Stimulated activated CD4-positive, alpha-beta T cell treated with anti-CD3 and anti-CD28 coated beads, Interleukin-15, amount 100 ng/mL, for 48 hours (primary cell): ENCODE measurements at regions not wholly inside any gene's neighbourhood (a gene's known extent, or its start where the extent isn't known, plus 50 kb on each side); places are given as distances from the start of the nearest gene placed in this dataset.
"Not testable (repeated sequence)": the region's sequence is repeated elsewhere in the genome, so short reads cannot be mapped to it uniquely, and the experiment has no call there.

Experiments
- DNase-seq, 2 donors: peaks; one replicate each; pipeline ENCODE4 v3.0.0-alpha.2; 2020; ENCODE audit warnings: low read depth in 2 of 2

DNA sequence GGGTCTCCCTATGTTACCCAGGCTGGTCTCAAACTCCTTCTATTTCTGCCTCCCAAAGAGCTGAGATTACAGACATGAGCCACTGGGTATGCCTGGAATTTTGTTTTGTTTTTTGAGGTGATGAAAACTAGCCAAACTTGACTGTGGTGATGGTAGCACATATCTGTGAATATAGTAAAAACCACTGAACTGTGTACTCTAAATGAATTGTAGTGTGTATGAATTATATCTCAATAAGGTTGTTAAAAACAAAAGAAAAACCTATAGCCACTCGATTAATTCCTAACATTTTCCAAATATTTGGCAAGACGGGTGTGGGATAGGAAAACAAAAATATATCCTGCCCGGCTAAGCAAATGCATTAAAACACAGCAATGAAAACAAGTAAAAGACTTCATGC is 1302.3 kb upstream of the CHAC2 start:
- DNase-seq, result no peak

GRCh38 chr2:52463457-52463856 is 1304.1 kb upstream of the CHAC2 start:
- DNase-seq, result no peak

- no peak for DNase-seq
Measured at GRCh38 chr2:52456561-52457377, 1310.8 kb upstream of the CHAC2 start.

DNA sequence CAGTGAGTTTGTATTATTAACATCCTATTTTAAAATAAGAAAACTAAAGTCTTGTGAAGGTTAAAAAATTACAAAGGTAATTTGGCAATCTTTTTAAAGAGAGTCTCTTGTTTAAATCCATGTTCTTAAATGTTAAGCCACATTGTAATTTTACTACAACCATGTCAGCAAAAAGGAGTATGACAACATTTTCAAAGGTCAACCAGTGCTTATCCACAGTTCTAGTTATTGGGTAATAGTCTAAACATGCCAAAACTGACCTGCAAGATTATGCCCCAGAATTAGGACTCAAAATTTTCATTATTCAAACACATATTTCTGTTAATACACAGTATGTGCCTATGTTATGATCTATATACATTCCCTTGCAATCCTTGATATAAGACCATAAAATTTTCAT is 1312.6 kb upstream of the CHAC2 start:
- no peak for DNase-seq

DNA sequence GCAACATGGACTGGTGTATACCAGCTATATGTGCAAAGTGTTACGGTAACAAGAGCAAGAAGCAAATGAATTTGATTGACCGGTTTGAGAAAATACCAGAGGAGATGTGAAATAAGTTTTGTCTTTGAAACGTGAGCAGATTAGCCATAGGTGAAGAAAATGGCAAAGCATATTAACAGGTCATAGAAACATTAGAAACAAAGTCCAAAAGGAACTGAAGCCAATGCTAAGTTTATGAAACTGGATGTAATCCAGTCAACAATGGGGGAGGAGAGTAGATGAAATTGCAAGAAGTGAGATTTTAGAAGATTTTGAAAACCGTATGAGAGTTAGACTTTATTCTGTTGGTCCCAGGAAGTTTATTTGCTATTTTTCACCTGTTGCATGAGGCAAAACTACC is 1315.4 kb upstream of the CHAC2 start:
- no peak for DNase-seq

- DNase-seq, result no peak
Measured at GRCh38 chr2:52445686-52446085, 1321.9 kb upstream of the CHAC2 start.

DNA sequence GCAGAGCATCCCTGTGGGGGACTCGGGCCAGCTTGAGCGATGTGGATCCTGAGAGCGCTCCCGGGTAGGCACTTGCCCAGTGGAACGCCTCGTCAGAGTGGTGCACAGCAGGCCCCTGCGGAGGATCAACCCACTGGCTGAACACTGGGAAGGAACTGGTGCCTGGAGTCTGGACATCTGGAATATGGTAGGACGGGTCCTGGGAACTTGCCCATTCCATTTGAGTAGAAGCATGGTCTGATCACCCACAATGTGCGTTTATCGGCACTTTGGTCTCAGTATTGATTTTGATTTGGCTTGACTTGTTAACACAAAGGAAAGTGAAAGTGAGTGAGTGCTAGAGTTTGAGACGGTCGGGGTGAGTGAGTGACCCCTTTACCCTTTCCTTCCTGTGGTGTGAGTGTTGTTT is 1336.2 kb upstream of the CHAC2 start:
- DNase-seq, result no peak

GRCh38 chr2:52429740-52430139 is 1337.9 kb upstream of the CHAC2 start:
- no peak for DNase-seq

- DNase-seq, result no peak
Measured at GRCh38 chr2:52429171-52429570, 1338.4 kb upstream of the CHAC2 start.

- no peak for DNase-seq
Measured at GRCh38 chr2:52428224-52428623, 1339.4 kb upstream of the CHAC2 start.

DNA sequence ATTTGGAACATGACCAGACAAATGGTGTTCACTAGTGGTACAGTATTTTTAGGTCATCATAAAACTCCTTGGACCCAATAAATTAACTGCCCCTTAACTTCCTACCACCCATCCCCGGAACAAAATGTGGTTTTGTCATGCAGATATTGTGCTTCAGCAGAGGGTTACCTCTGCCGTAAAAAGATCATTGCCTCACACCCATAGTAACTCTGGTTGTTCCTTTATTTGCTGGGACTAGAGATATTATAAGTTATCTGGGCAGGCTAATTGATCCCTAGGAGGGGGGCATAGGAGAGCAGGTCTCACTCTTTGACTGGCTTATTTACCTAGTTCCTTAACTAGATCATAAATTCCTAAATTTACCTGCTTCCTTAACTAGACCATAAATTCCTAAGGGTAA is 1343.9 kb upstream of the CHAC2 start:
- DNase-seq, result no peak

DNA sequence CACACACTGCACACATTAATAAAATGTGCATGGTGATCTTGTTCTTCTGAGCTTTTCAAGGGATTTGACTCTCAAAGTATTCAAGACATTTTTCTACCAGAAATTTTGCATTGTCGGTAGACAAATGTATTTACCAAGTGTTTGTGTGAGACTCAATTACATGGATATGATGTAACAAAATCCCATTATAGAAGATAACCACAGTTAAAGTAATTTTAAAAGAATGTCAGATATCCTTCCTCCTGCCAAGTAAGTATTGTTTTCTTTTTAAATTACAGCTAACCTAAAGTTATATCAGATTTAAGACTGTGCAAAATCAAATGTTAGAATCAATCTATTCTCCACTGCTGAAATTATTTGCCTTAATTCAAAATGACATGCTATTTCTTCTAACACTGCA is 1344.5 kb upstream of the CHAC2 start:
- DNase-seq, result no peak

GRCh38 chr2:52416340-52416739 is 1351.3 kb upstream of the CHAC2 start:
- DNase-seq, result no peak

GRCh38 chr2:52414561-52415295 is 1352.9 kb upstream of the CHAC2 start:
- DNase-seq, result no peak

DNA sequence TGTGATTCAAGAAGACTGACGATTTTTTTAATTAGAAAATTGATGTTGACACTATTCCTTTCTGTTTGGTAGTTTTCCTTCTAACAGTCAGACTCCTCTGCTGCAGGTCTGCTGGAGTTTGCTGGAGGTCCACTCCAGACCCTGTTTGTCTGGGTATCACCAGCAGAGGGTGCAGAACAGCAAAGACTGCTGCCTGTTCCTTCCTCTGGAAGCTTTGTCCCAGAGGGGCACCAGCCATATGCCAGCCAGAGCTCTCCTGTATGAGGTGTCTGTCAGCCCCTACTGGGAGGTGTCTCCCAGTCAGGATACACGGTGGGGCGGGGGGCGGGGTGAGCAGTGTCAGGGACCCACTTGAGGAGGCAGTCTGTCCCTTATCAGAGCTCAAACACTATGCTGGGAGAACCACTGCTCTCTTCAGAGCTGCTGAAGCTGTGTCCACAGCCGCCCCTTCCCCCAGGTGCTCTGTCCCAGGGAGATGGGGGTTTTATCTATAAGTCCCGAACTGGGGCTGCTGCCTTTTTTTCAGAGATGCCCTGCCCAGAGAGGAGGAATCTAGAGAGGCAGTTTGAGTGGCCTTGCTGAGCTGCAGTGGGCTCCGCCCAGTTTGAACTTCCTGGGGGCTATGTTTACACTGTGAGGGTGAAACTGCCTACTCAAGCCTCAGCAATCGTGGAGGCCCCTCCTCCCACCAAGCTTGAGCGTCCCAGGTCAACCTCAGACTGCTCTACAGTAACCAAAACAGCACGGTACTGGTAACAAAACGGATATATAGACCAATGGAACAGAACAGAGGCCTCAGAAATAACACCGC is 1358.1 kb upstream of the CHAC2 start:
- DNase-seq, result not testable (repeated sequence)

DNA sequence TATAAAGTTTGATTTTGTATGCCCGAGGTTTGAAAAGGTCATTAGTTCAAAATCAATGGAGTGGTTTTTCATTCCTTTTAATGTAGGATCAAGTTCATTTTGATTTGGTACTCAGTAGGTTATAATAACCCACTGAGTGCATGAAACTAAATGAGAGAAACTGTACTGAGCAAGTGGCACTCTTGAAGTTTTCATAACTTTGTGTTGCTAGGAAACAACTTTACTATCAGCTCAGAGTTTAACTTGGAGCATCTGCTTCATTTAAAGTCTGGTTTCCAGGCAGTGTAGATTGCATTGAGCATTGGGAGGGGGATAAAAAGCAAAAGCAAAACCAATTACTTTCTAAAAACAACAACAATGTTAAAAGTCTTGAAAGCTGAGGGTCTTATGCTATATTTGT is 1361.6 kb upstream of the CHAC2 start:
- DNase-seq, result no peak

DNA sequence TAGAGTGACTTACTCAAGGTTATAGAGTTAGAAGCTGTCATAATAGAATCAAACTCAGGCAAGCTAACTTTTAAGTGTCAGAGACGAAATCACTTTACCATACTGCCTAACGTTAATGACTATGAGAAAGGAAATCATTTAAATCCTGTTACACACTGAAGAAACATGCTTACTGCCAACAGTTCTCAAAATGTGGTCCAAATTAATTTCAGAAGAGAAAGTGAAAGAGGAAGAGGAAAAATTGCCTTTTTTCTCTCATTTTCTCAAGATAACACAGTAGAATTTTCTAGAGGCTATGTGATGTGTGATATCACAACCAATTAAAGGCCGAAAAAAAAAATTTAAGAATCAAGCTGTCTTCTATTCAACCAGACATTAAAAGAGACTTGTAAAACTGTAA is 1362.7 kb upstream of the CHAC2 start:
- no peak for DNase-seq

DNA sequence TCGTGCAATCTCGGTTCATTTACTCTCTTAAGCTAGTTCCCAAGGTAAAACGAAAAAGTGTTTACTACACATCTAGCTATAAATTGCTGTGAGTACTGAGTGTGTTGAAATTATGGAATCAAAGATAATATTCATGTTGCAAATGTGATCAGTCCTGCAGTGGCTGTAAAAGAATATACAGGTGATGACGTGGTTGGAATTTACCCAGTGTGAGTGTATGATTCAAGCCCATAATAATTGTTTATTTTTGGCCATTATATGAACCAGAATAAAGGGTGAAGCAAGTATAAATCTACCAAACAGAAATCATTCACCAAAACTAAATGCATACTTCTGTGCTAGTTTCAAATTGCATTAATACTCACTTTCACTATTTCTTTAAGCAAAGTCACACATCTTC is 1363.6 kb upstream of the CHAC2 start:
- no peak for DNase-seq

GRCh38 chr2:52402128-52402527 is 1365.5 kb upstream of the CHAC2 start:
- no peak for DNase-seq

- DNase-seq, result no peak
Measured at GRCh38 chr2:52396836-52397235, 1364.9 kb upstream of the NRXN1 start.

- DNase-seq, result no peak
Measured at GRCh38 chr2:52395912-52396311, 1364.0 kb upstream of the NRXN1 start.

DNA sequence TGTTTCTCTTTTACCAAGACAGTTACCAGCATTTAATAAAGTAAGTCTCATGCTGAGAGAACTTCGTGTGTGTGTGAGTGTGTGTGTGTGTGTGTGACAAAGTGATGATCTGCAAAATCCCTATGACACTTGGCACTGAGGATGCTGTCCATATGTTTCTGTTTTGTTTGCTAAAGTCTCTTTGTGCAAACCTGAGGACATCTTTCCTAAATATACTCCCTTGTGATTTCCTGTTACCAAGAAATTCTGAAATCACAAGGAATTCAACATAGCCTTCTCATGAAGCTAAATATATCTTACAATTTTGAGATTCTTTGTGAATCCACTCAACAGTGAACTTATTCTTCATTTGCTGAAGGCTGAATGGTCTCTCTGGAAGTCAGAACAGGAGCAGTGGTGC is 1359.7 kb upstream of the NRXN1 start:
- no peak for DNase-seq

DNA sequence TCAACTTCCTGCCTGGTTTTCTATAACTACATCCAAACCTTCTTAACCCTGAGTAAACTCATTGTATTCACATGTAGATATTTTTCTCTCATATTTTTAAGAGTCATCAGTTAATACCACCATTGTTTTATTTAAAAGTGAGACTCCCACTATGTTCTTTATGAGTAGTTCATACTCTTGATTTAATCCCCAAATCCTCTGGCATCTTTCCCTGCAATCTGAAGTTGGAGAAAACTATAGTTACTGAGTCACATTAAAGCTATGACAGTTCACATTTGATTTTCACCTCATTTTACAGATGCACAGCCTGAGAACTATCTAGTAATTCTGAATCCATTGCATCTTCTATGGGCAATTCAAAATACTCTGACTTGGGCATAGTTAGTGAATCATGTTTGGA is 1358.7 kb upstream of the NRXN1 start:
- no peak for DNase-seq
